GM19397 (cell line): ENCODE measurements at regions not wholly inside any gene's neighbourhood (a gene's known extent, or its start where the extent isn't known, plus 50 kb on each side); places are given as distances from the start of the nearest gene placed in this dataset.

Experiments
- ATAC-seq: cut with Tn5 transposase; IDR thresholded peaks from one replicate; pipeline ENCODE4 v1.9.1; 2021; ENCODE audit warnings: mild to moderate bottlenecking, moderate library complexity; ENCODE audit not compliant: unreplicated experiment

- no peak for ATAC-seq
These were observed 105.0 kb upstream of the GAP43 start for GRCh38 chr3:115518100-115518852.

GRCh38 chr3:115520241-115520640, 103.1 kb upstream of the GAP43 start:
- no peak for ATAC-seq

- ATAC-seq: no peak
These were observed 102.6 kb upstream of the GAP43 start for GRCh38 chr3:115520651-115521245.

DNA sequence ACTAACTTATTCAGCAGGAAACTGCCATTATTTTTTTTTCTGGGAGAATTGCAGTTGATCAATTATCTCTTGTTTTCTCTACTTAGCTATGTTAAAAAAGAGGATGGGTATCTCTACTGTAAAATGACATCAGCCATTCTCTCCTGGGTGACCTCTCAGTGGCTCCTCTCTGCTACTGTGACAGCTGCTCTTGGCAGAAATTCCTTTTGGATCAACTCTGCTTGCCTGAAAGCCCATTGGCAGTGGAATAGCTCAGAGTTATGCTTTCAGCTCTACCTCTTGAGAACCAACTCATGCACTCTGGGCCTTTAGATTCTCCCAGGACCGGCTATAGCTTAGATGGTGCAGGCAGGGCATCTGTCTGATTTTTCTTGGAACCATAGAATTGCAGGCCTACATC, 99.9 kb upstream of the GAP43 start:
- no peak for ATAC-seq

- ATAC-seq: no peak
These were observed 98.8 kb upstream of the GAP43 start for GRCh38 chr3:115524549-115524948.

- ATAC-seq: no peak
These were observed 97.6 kb upstream of the GAP43 start for GRCh38 chr3:115525731-115526130.

DNA sequence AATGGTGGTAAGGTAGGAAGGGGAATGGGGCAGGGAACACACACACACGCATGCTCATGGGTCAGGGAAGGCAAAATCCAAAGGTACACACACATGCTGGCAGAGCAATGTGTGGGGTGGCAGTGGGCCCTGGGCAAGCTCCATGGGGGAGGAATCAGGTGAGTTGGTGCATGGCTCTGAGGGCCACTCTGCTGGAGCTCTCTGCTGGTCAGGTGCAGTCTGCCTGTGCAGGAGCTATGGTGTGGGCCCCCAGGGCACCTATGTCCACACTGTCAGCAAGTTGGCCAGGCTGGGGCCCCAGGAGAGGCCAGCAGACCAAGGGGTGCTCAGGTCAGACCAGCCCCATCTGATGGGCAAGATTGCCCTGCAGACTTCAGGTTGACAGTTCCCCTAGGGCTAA, 90.1 kb upstream of the GAP43 start:
- ATAC-seq: no peak

DNA sequence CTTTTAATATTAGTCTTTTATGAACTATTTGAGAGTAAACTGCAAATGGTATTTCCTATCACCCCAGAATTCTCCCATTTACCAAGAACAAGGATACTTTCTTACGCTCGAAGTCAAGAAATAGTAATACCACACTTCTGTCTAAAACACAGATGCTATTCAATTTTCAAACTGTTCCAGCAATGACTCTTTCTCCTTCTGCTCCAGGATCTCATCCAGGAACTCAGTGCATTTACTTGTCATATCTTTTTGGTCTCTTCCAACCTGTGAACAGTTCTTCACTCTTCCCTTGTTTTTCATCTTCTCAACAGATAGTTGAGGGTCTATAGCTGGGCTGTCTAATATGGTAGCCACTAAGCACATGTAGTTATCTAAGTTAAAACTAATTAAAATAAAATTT, 87.1 kb upstream of the GAP43 start:
- ATAC-seq: no peak

- no peak for ATAC-seq
These were observed 85.6 kb upstream of the GAP43 start for GRCh38 chr3:115537669-115538068.

GRCh38 chr3:115547207-115547606, 76.1 kb upstream of the GAP43 start:
- ATAC-seq: no peak

GRCh38 chr3:115548611-115549010, 74.7 kb upstream of the GAP43 start:
- ATAC-seq: no peak

DNA sequence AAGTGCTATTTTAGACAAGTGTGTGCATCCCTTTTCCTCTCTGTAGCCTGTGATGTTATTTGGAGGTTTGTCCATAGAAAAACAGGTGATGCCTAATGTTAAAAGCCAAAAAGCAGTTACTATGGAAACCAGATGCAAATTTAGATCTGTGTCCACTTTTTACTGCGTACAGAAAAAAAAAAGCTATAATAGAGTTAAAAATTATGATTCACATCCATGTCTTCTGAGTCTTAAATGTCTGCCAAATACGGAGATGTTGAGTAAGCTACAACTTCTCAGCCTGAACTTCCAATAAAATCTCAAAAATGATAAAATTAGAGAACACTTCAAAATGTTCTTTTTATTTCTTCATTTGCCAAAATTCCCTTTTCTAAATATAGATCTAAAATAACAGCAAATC, 74.2 kb upstream of the GAP43 start:
- no peak for ATAC-seq

- ATAC-seq: no peak
These were observed 73.0 kb upstream of the GAP43 start for GRCh38 chr3:115550285-115550761.

DNA sequence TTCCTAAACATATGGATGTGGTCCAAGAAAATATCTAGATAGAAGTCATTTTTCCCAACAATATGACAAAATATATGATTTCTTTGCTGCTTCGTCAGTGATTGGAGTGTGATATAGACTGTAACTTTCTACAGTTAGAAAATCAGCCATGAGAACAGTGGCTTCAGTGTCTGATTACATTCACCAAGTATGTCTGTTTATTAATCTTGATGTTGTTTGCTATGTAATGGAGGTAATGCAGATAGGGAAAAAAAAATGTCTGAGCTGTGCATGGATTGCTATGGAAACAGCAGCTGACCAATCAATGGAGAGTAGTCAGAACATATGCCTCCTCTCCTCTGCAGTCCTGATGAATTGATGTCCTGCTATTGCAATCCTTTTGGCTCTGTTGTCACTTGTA, 72.3 kb upstream of the GAP43 start:
- ATAC-seq: no peak

GRCh38 chr3:115552007-115552406, 71.3 kb upstream of the GAP43 start:
- ATAC-seq: no peak

DNA sequence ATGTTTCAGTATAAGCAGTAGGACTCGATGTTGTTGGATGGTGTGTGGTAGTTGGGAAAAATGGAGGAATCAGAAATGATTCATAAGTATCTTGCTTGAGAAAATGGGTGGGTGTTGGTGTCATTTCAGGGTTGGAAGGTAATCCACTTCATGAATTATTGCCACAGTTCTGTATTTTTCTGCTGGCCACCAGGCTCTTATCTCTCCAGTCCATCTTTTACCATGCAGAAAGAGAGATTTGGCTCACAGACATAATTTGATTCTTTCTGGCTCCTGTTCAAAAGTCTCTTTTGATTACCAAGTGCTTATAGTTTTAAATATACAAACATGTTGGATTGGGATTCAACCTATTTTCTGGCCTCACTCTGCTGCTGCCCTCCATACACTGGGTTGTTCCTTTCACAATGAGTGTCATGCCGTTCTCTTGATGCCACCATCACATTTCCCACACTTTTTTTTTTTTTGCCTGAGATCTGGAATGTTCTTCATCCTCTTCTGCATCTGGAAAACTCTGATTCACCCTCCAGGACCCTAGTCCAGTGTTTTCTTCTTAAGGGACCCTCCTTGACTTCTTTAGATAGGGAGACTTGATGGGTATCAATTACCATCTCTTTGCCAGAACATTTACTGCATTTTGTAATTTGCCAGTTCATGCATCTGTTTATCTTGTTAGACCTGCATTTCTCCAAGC, 69.4 kb upstream of the GAP43 start:
- no peak for ATAC-seq

- no peak for ATAC-seq
These were observed 68.9 kb upstream of the GAP43 start for GRCh38 chr3:115554487-115554807.

DNA sequence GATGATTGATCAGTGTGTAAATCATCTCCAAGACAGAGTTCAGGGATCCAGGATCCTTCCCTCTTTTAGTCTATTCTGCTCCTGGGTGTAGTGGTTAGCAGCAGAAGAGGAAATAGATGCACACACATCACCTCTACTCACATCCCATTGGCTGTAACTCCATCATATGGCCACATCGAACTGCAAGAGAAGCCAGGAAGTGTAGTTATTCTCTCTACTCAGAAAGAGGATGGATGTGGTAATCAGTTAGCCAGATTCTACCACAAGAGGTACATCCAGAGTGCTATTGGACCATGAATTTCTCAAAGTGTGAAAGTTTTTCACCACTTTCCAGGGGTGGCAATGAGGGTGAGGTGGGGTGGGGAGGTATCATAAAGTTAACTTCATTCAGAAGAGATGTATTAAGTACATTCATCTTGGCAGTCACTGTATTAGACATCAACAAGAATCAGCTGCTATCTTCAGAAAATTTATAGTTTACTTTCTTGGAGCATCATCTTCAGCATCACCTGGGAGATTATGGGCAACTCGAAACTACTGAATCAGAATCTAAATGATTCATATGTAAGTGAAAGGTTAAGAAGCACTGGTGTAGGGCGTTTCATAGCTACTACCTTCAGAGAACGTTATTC, 60.6 kb upstream of the GAP43 start:
- no peak for ATAC-seq

DNA sequence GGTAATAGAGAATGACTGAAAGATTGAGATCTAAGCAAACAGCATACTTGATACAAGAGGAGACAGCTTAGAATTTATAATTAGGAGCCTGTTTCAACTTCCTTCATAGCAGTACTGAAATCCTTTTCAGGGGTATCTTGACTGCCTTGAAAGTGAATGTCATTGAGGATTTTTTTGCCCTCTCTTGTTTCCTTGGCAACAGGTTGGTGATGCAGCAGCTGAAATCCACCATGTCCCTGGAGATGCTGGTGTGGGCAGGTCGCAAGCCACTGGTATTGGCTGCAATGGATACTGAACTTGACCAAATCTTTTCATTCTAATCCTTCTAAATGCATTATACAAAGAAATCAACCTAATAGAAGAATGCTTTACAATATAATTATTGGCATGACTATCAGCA, 59.3 kb upstream of the GAP43 start:
- no peak for ATAC-seq

- no peak for ATAC-seq
These were observed 51.9 kb upstream of the GAP43 start for GRCh38 chr3:115571413-115571812.
